Panc1 (cell line): ENCODE measurements at regions not wholly inside any gene's neighbourhood (a gene's known extent, or its start where the extent isn't known, plus 50 kb on each side); places are given as distances from the start of the nearest gene placed in this dataset.

Experiments used
- ATAC-seq: fragments of 200-7000 bp; cut with Tn5 transposase; 2 replicates; pipeline ENCODE4 v1.9.1; 2020; ENCODE audit warnings: mild to moderate bottlenecking, moderate library complexity
- BruUV-seq: library from RNA; stranded (reverse); fragments of 400-500 nt; replicated peaks from 2 replicates; lab custom pipeline; 2021; lab: Mats Ljungman, UMichigan
- CTCF ChIA-PET: fragments of 300-600 bp; sonication (Branson Sonifier 250); formaldehyde crosslinking; loops from one replicate; lab custom pipeline; 2022; ENCODE audit warnings: antibody characterized with exemption; lab: Charles Lee
- POLR2A ChIA-PET: fragments of 300-600 bp; sonication (Branson Sonifier 250); formaldehyde crosslinking; loops from one replicate; lab custom pipeline; 2022; ENCODE audit warnings: antibody characterized with exemption; lab: Charles Lee
- DNase-seq: peaks from one replicate; pipeline ENCODE4 v3.0.0-alpha.2; 2010; ENCODE audit warnings: low read depth, low spot score
- H3K27ac ChIP-seq: 2 replicates; pipeline ENCODE4 v1.5.1; 2011; ENCODE audit warnings: mild to moderate bottlenecking, low read length, inconsistent platforms
- H3K27me3 ChIP-seq: fragments of 200-500 bp; sonication (Bioruptor generic); 2 replicates; pipeline ENCODE4 v1.6.0; 2014; ENCODE audit warnings: low read length, inconsistent platforms; ENCODE audit not compliant: control insufficient read depth, insufficient read depth
- H3K36me3 ChIP-seq: fragments of 200-500 bp; sonication (Bioruptor generic); 2 replicates; pipeline ENCODE4 v1.5.1; 2014; ENCODE audit warnings: inconsistent platforms, mild to moderate bottlenecking, low read length, moderate library complexity; ENCODE audit not compliant: control insufficient read depth, insufficient read depth
- H3K4me1 ChIP-seq: 2 replicates; pipeline ENCODE4 v1.5.1; 2011; ENCODE audit warnings: inconsistent platforms, mild to moderate bottlenecking, low read length, moderate library complexity; ENCODE audit not compliant: control insufficient read depth, insufficient read depth
- H3K4me3 ChIP-seq, 2 experiments: 2 replicates each; pipeline ENCODE4 v1.5.1; 2011 to 2012; ENCODE audit warnings: low read depth in 2 of 2, low read length in 2 of 2, mild to moderate bottlenecking in 2 of 2, inconsistent platforms in 1 of 2, moderate library complexity in 1 of 2
- H3K9me3 ChIP-seq: fragments of 200-500 bp; sonication (Bioruptor generic); 2 replicates; pipeline ENCODE4 v1.5.1; 2014; ENCODE audit warnings: low read depth, mild to moderate bottlenecking, inconsistent platforms, low read length, moderate library complexity; ENCODE audit not compliant: control insufficient read depth, insufficient read depth
- POLR2AphosphoS5 ChIP-seq: IDR thresholded peaks from 2 replicates; pipeline ENCODE4 v1.6.1; 2012; ENCODE audit warnings: mild to moderate bottlenecking, low read depth, low read length, moderate library complexity
- SIN3A ChIP-seq: IDR thresholded peaks from 2 replicates; pipeline ENCODE4 v1.6.1; 2012; ENCODE audit warnings: low read depth, mild to moderate bottlenecking, low read length, moderate library complexity, borderline replicate concordance; ENCODE audit not compliant: insufficient read depth
- TCF7L2 ChIP-seq: IDR thresholded peaks from 2 replicates; pipeline ENCODE4 v1.6.1; 2011; ENCODE audit warnings: mild to moderate bottlenecking, low read depth, low read length, inconsistent platforms
- in situ Hi-C: cut with HindIII; loops from 2 replicates; pipeline ENCODE4 v1.10.0; 2016; ENCODE audit warnings: low sequenced_read_pairs, low pct_unique_long_range_greater_than_20kb
- intact Hi-C: fragments of 100-400 bp; cut with micrococcal nuclease; formaldehyde crosslinking; loops from one replicate; pipeline ENCODE4 v1.10.0; 2022; ENCODE audit not compliant: unreplicated experiment
- TF ChIP-seq, protein P1 (sequence below): fragments of 450-650 bp; IDR thresholded peaks from 2 replicates; pipeline ENCODE4 v1.5.1; 2017; ENCODE audit warnings: mild to moderate bottlenecking
- TF ChIP-seq, protein P2 (sequence below), 2 experiments: IDR thresholded peaks; 2 replicates each; pipeline ENCODE4 v1.6.1; 2011 to 2012; ENCODE audit warnings: low read depth in 2 of 2, control low read depth in 1 of 2, low read length in 1 of 2, mild to moderate bottlenecking in 1 of 2, moderate library complexity in 1 of 2; ENCODE audit not compliant: insufficient read depth in 1 of 2

DNA sequence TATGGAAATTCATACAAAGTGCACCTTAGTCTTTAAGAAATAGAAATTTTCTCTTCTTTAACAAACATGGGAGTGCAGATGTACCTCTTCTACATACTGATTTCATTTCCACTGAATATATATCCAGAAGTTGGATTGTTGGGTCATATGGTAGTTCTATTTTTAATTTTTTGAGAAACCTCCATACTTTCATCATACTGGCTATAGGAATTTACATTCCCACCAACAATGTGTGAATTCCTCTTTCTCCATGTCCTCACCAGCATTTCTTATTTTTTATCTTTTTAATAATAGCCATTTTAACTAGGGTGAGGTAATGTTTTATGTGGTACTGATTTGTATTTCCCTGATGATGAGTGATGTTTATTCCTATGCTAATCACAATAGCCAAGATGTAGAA, 87.5 kb downstream of the RGS2 start:
- intact Hi-C loops, result no loop called here
- TF ChIP-seq SIN3A, result no peak
- TF ChIP-seq, protein P1, sequence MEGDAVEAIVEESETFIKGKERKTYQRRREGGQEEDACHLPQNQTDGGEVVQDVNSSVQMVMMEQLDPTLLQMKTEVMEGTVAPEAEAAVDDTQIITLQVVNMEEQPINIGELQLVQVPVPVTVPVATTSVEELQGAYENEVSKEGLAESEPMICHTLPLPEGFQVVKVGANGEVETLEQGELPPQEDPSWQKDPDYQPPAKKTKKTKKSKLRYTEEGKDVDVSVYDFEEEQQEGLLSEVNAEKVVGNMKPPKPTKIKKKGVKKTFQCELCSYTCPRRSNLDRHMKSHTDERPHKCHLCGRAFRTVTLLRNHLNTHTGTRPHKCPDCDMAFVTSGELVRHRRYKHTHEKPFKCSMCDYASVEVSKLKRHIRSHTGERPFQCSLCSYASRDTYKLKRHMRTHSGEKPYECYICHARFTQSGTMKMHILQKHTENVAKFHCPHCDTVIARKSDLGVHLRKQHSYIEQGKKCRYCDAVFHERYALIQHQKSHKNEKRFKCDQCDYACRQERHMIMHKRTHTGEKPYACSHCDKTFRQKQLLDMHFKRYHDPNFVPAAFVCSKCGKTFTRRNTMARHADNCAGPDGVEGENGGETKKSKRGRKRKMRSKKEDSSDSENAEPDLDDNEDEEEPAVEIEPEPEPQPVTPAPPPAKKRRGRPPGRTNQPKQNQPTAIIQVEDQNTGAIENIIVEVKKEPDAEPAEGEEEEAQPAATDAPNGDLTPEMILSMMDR, result no peak
- no peak for TF ChIP-seq TCF7L2
- no peak for TF ChIP-seq POLR2AphosphoS5
- TF ChIP-seq, protein P2, sequence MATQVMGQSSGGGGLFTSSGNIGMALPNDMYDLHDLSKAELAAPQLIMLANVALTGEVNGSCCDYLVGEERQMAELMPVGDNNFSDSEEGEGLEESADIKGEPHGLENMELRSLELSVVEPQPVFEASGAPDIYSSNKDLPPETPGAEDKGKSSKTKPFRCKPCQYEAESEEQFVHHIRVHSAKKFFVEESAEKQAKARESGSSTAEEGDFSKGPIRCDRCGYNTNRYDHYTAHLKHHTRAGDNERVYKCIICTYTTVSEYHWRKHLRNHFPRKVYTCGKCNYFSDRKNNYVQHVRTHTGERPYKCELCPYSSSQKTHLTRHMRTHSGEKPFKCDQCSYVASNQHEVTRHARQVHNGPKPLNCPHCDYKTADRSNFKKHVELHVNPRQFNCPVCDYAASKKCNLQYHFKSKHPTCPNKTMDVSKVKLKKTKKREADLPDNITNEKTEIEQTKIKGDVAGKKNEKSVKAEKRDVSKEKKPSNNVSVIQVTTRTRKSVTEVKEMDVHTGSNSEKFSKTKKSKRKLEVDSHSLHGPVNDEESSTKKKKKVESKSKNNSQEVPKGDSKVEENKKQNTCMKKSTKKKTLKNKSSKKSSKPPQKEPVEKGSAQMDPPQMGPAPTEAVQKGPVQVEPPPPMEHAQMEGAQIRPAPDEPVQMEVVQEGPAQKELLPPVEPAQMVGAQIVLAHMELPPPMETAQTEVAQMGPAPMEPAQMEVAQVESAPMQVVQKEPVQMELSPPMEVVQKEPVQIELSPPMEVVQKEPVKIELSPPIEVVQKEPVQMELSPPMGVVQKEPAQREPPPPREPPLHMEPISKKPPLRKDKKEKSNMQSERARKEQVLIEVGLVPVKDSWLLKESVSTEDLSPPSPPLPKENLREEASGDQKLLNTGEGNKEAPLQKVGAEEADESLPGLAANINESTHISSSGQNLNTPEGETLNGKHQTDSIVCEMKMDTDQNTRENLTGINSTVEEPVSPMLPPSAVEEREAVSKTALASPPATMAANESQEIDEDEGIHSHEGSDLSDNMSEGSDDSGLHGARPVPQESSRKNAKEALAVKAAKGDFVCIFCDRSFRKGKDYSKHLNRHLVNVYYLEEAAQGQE (IDR thresholded peaks at IDR 0.05; ENCODE audit: insufficient read depth in 1 of 2, low read depth in 2 of 2, low read length in 1 of 2), result no peak
- POLR2A ChIA-PET, result no interaction called here
- H3K4me1 ChIP-seq, result no peaks in the 10 kb centered on the region
- in situ Hi-C loops, result no loop called here
- CTCF ChIA-PET, result no interaction called here
- H3K36me3 ChIP-seq, result no peaks in the 10 kb centered on the region
- H3K27me3 ChIP-seq, result no peaks in the 10 kb centered on the region; the same call in 1 of the 2 replicates
- H3K4me3 ChIP-seq, result no peak overlapping the region
- BruUV-seq, result no TSS peak
- H3K27ac ChIP-seq, result no peak overlapping the region
- no peaks in the 10 kb centered on the region for H3K9me3 ChIP-seq
- no peak for ATAC-seq
- no peak for DNase-seq

DNA sequence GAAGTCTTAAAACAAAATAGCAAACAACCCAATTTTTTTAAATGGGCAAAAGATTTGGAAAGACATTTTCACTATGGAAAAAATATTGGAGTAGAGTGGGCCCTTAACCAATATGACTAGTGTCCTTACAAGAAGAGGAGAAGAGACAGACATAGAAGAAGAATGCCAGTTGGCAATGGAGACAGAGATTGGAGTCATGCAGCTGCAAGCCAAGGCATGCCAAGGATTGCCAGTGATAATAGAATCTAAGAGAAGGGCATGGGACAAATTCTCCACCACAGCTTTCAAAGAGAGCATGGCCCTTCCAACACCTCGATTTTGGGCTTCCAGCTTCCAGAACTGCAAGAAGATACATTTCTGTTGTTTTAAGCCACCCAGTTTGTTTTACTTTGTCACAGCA, 92.7 kb downstream of the RGS2 start:
- no peak overlapping the region for H3K4me3 ChIP-seq
- TF ChIP-seq, protein P1, result no peak
- TF ChIP-seq, protein P2 (IDR thresholded peaks at IDR 0.05; ENCODE audit: insufficient read depth in 1 of 2, low read depth in 2 of 2, low read length in 1 of 2), result no peak
- TF ChIP-seq POLR2AphosphoS5, result no peak
- TF ChIP-seq TCF7L2, result no peak
- no peak for TF ChIP-seq SIN3A
- H3K9me3 ChIP-seq, result no peaks in the 10 kb centered on the region
- no peaks in the 10 kb centered on the region for H3K27me3 ChIP-seq
- CTCF ChIA-PET, result no interaction called here
- H3K36me3 ChIP-seq, result no peaks in the 10 kb centered on the region
- in situ Hi-C loops, result no loop called here
- DNase-seq (no peak), ATAC-seq (no peak)
- POLR2A ChIA-PET, result no interaction called here
- intact Hi-C loops, result no loop called here
- H3K4me1 ChIP-seq, result no peaks in the 10 kb centered on the region
- no TSS peak for BruUV-seq
- no peak overlapping the region for H3K27ac ChIP-seq
